Panc1 (cell line): ENCODE measurements at regions not wholly inside any gene's neighbourhood (a gene's known extent, or its start where the extent isn't known, plus 50 kb on each side); places are given as distances from the start of the nearest gene placed in this dataset.

Experiments used
- ATAC-seq: fragments of 200-7000 bp; cut with Tn5 transposase; 2 replicates; pipeline ENCODE4 v1.9.1; 2020; ENCODE audit warnings: mild to moderate bottlenecking, moderate library complexity
- BruUV-seq: library from RNA; stranded (reverse); fragments of 400-500 nt; replicated peaks from 2 replicates; lab custom pipeline; 2021; lab: Mats Ljungman, UMichigan
- CTCF ChIA-PET: fragments of 300-600 bp; sonication (Branson Sonifier 250); formaldehyde crosslinking; loops from one replicate; lab custom pipeline; 2022; ENCODE audit warnings: antibody characterized with exemption; lab: Charles Lee
- POLR2A ChIA-PET: fragments of 300-600 bp; sonication (Branson Sonifier 250); formaldehyde crosslinking; loops from one replicate; lab custom pipeline; 2022; ENCODE audit warnings: antibody characterized with exemption; lab: Charles Lee
- DNase-seq: peaks from one replicate; pipeline ENCODE4 v3.0.0-alpha.2; 2010; ENCODE audit warnings: low read depth, low spot score
- H3K27ac ChIP-seq: 2 replicates; pipeline ENCODE4 v1.5.1; 2011; ENCODE audit warnings: mild to moderate bottlenecking, low read length, inconsistent platforms
- H3K27me3 ChIP-seq: fragments of 200-500 bp; sonication (Bioruptor generic); 2 replicates; pipeline ENCODE4 v1.6.0; 2014; ENCODE audit warnings: low read length, inconsistent platforms; ENCODE audit not compliant: control insufficient read depth, insufficient read depth
- H3K36me3 ChIP-seq: fragments of 200-500 bp; sonication (Bioruptor generic); 2 replicates; pipeline ENCODE4 v1.5.1; 2014; ENCODE audit warnings: inconsistent platforms, mild to moderate bottlenecking, low read length, moderate library complexity; ENCODE audit not compliant: control insufficient read depth, insufficient read depth
- H3K4me1 ChIP-seq: 2 replicates; pipeline ENCODE4 v1.5.1; 2011; ENCODE audit warnings: inconsistent platforms, mild to moderate bottlenecking, low read length, moderate library complexity; ENCODE audit not compliant: control insufficient read depth, insufficient read depth
- H3K4me3 ChIP-seq, 2 experiments: 2 replicates each; pipeline ENCODE4 v1.5.1; 2011 to 2012; ENCODE audit warnings: low read depth in 2 of 2, low read length in 2 of 2, mild to moderate bottlenecking in 2 of 2, inconsistent platforms in 1 of 2, moderate library complexity in 1 of 2
- H3K9me3 ChIP-seq: fragments of 200-500 bp; sonication (Bioruptor generic); 2 replicates; pipeline ENCODE4 v1.5.1; 2014; ENCODE audit warnings: low read depth, mild to moderate bottlenecking, inconsistent platforms, low read length, moderate library complexity; ENCODE audit not compliant: control insufficient read depth, insufficient read depth
- CTCF ChIP-seq: fragments of 450-650 bp; IDR thresholded peaks from 2 replicates; pipeline ENCODE4 v1.5.1; 2017; ENCODE audit warnings: mild to moderate bottlenecking
- POLR2AphosphoS5 ChIP-seq: IDR thresholded peaks from 2 replicates; pipeline ENCODE4 v1.6.1; 2012; ENCODE audit warnings: mild to moderate bottlenecking, low read depth, low read length, moderate library complexity
- REST ChIP-seq, 2 experiments: IDR thresholded peaks; 2 replicates each; pipeline ENCODE4 v1.6.1; 2011 to 2012; ENCODE audit warnings: low read depth in 2 of 2, control low read depth in 1 of 2, low read length in 1 of 2, mild to moderate bottlenecking in 1 of 2, moderate library complexity in 1 of 2; ENCODE audit not compliant: insufficient read depth in 1 of 2
- SIN3A ChIP-seq: IDR thresholded peaks from 2 replicates; pipeline ENCODE4 v1.6.1; 2012; ENCODE audit warnings: low read depth, mild to moderate bottlenecking, low read length, moderate library complexity, borderline replicate concordance; ENCODE audit not compliant: insufficient read depth
- TCF7L2 ChIP-seq: IDR thresholded peaks from 2 replicates; pipeline ENCODE4 v1.6.1; 2011; ENCODE audit warnings: mild to moderate bottlenecking, low read depth, low read length, inconsistent platforms
- in situ Hi-C: cut with HindIII; loops from 2 replicates; pipeline ENCODE4 v1.10.0; 2016; ENCODE audit warnings: low sequenced_read_pairs, low pct_unique_long_range_greater_than_20kb
- intact Hi-C: fragments of 100-400 bp; cut with micrococcal nuclease; formaldehyde crosslinking; loops from one replicate; pipeline ENCODE4 v1.10.0; 2022; ENCODE audit not compliant: unreplicated experiment

GRCh38 chr15:56815247-56815646, 81.9 kb upstream of the ZNF280D start:
- no TSS peak for BruUV-seq

GRCh38 chr15:56814429-56814828, 81.1 kb upstream of the ZNF280D start:
- ChIA-PET POLR2A (no interaction called here), CTCF (no interaction called here)
- ATAC-seq (no peak), DNase-seq (no peak)
- TF ChIP-seq TCF7L2 (no peak), CTCF (no peak), SIN3A (no peak), REST (IDR thresholded peaks at IDR 0.05; ENCODE audit: insufficient read depth in 1 of 2, low read depth in 2 of 2, low read length in 1 of 2) (no peak), POLR2AphosphoS5 (no peak)
- Histone ChIP-seq H3K27me3 (no peaks in the 10 kb centered on the region), H3K36me3 (no peaks in the 10 kb centered on the region), H3K27ac (no peak overlapping the region), H3K4me3 (no peak overlapping the region), H3K4me1 (no peaks in the 10 kb centered on the region; the same call in 1 of the 2 replicates), H3K9me3 (no peaks in the 10 kb centered on the region)
- no TSS peak for BruUV-seq
- in situ Hi-C loops: no loop called here
- intact Hi-C loops: no loop called here

More at GRCh38 chr15:56815247-56815646, 81.9 kb upstream of the ZNF280D start:
- Histone ChIP-seq H3K27me3 (no peaks in the 10 kb centered on the region), H3K4me1 (no peaks in the 10 kb centered on the region; the same call in 1 of the 2 replicates), H3K4me3 (no peak overlapping the region), H3K27ac (no peak overlapping the region), H3K36me3 (no peaks in the 10 kb centered on the region), H3K9me3 (no peaks in the 10 kb centered on the region)
- ChIA-PET CTCF (no interaction called here), POLR2A (no interaction called here)
- in situ Hi-C loops: no loop called here
- ATAC-seq (no peak), DNase-seq (no peak)
- intact Hi-C loops: no loop called here
- no peak for TF ChIP-seq TCF7L2
- no peak for TF ChIP-seq REST (IDR thresholded peaks at IDR 0.05; ENCODE audit: insufficient read depth in 1 of 2, low read depth in 2 of 2, low read length in 1 of 2)
- no peak for TF ChIP-seq SIN3A
- TF ChIP-seq CTCF: no peak
- TF ChIP-seq POLR2AphosphoS5: no peak
